ENCODE measurements at regions not wholly inside any gene's neighbourhood (a gene's known extent, or its start where the extent isn't known, plus 50 kb on each side); places are given as distances from the start of the nearest gene placed in this dataset.

DNA sequence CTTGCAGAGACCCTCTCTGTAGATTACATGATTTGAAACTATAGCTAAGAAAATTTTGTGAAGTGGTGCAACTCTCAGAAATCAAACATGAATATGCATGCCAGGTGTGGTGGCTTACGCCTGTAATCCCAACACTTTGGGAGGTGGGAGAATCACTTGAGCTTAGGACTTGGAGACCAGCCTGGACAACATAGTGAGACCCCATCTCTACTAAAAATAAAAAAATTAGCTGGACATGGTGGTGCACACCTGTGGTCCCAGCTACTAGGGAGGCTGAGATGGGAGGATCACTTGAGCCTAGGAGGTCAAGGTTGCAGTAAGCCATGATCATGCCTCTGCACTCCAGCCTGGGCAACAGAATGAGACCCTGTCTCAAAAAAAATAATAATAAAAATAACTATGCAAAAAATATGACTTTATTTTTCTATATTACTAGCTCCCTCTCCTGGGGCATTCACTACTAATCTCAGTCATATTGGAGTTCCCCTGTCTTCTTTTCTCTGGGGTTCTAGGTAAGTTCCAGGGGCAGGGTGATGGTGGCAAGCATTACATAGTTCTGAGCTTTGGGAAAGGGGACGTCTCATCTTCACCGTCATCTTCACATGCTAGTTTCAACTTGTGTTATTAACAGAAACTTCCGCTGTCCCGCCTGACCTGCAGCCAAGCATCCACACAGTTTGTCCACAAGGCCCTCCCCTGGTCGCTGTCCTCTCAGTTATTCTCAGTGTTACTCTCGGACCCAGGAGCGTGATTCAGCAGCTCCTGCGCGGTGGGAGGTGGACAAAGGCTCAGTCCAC lies 96.8 kb upstream of the MBOAT2 start:
- TF ChIP-seq, protein P1, sequence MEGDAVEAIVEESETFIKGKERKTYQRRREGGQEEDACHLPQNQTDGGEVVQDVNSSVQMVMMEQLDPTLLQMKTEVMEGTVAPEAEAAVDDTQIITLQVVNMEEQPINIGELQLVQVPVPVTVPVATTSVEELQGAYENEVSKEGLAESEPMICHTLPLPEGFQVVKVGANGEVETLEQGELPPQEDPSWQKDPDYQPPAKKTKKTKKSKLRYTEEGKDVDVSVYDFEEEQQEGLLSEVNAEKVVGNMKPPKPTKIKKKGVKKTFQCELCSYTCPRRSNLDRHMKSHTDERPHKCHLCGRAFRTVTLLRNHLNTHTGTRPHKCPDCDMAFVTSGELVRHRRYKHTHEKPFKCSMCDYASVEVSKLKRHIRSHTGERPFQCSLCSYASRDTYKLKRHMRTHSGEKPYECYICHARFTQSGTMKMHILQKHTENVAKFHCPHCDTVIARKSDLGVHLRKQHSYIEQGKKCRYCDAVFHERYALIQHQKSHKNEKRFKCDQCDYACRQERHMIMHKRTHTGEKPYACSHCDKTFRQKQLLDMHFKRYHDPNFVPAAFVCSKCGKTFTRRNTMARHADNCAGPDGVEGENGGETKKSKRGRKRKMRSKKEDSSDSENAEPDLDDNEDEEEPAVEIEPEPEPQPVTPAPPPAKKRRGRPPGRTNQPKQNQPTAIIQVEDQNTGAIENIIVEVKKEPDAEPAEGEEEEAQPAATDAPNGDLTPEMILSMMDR (IDR thresholded peaks at IDR 0.05) = no peak
- TF ChIP-seq EZH2 (IDR thresholded peaks at IDR 0.05) (no peak), EZH2phosphoT487 (IDR thresholded peaks at IDR 0.05) (no peak)
